NCI-H146 (cell line): ENCODE measurements at regions not wholly inside any gene's neighbourhood (a gene's known extent, or its start where the extent isn't known, plus 50 kb on each side); places are given as distances from the start of the nearest gene placed in this dataset.
A peak's percentile ranks its signal among the peaks of the same experiment; 100 is the strongest.

Experiments used
- DNase-seq: peaks from one replicate; lab custom pipeline; 2025; lab: John Stamatoyannopoulos, UW

- no peak for DNase-seq
Measured at GRCh38 chr18:22847392-22847791, 85.7 kb upstream of the RBBP8 start.

- no peak for DNase-seq
Measured at GRCh38 chr18:22847867-22848451, 85.2 kb upstream of the RBBP8 start.

GRCh38 chr18:22848615-22849014 is 84.5 kb upstream of the RBBP8 start:
- DNase-seq: no peak

GRCh38 chr18:22856870-22857269 is 76.3 kb upstream of the RBBP8 start:
- DNase-seq: no peak

GRCh38 chr18:22858121-22858520 is 75.0 kb upstream of the RBBP8 start:
- DNase-seq: no peak

- no peak for DNase-seq
Measured at GRCh38 chr18:22860807-22861206, 72.3 kb upstream of the RBBP8 start.

GRCh38 chr18:22865354-22866116 is 67.6 kb upstream of the RBBP8 start:
- peak; percentile 65 for DNase-seq

GRCh38 chr18:22868831-22869230 is 64.3 kb upstream of the RBBP8 start:
- DNase-seq: no peak

- no peak for DNase-seq
Measured at GRCh38 chr18:22871809-22872525, 61.2 kb upstream of the RBBP8 start.

GRCh38 chr18:22872900-22873537 is 60.1 kb upstream of the RBBP8 start:
- no peak for DNase-seq

GRCh38 chr18:22879293-22879692 is 53.8 kb upstream of the RBBP8 start:
- DNase-seq: no peak

- DNase-seq: no peak
Measured at GRCh38 chr18:22882084-22882483, 51.0 kb upstream of the RBBP8 start.

GRCh38 chr18:22883179-22883578 is 49.9 kb upstream of the RBBP8 start:
- no peak for DNase-seq
